K562 (cell line): ENCODE measurements at regions not wholly inside any gene's neighbourhood (a gene's known extent, or its start where the extent isn't known, plus 50 kb on each side); places are given as distances from the start of the nearest gene placed in this dataset.

Experiments
- ATAC-seq: fragments of 200-7000 bp; cut with Tn5 transposase; 3 replicates; pipeline ENCODE4 v1.9.1; 2020; ENCODE audit warnings: moderate library complexity
- BruUV-seq: library from RNA; stranded (reverse); fragments of 400-500 nt; replicated peaks from 2 replicates; lab custom pipeline; 2021; lab: Mats Ljungman, UMichigan
- CTCF ChIA-PET: fragments of 300-600 bp; formaldehyde crosslinking; extraction: SDS; loops from one replicate; lab custom pipeline; 2021; ENCODE audit warnings: low intra/inter-chr PET ratio; lab: Yijun Ruan, JAX
- POLR2A ChIA-PET: fragments of 300-600, 350-650 bp; sonication (Branson Sonifier 250); formaldehyde crosslinking; extraction: SDS; loops from one replicate; lab custom pipeline; 2021; ENCODE audit warnings: antibody characterized with exemption, inconsistent platforms; lab: Yijun Ruan, JAX
- DNase-seq, 4 experiments: peaks; one replicate each; pipeline versions ENCODE4 v3.0.0 to v3.0.0-alpha.2; 2011 to 2018; ENCODE audit warnings: low spot score in 3 of 4, mixed read lengths in 3 of 4; ENCODE audit errors: extremely low read depth in 1 of 4
- FAIRE-seq: peaks from 2 replicates; lab custom pipeline; 2011; peaks lifted over from hg19 to GRCh38; lab: Jason Lieb, UNC
- H2AFZ ChIP-seq: 2 replicates; pipeline ENCODE4 v1.6.0; 2011; ENCODE audit warnings: low read depth, low read length, control low read depth, inconsistent platforms
- H3K27ac ChIP-seq: fragments of 200-600 bp; 3 replicates; pipeline ENCODE4 v1.8.0; 2011; ENCODE audit warnings: low read depth, mild to moderate bottlenecking, control low read depth, inconsistent platforms, low read length, moderate library complexity, mixed read lengths; ENCODE audit errors: extremely low read depth
- H3K27me3 ChIP-seq, 2 experiments: fragments of 300-600 bp in 1 of 2; 2 replicates in 1 of 2; 3 replicates in 1 of 2; pipeline versions ENCODE4 v1.6.0 to v1.8.0; 2011; ENCODE audit warnings: inconsistent platforms in 2 of 2, low read length in 2 of 2, mild to moderate bottlenecking in 1 of 2, mixed read lengths in 1 of 2, moderate library complexity in 1 of 2; ENCODE audit not compliant: control insufficient read depth in 2 of 2, insufficient read depth in 2 of 2
- H3K36me3 ChIP-seq: fragments of 300-600 bp; 3 replicates; pipeline ENCODE4 v1.8.0; 2011; ENCODE audit warnings: mild to moderate bottlenecking, low read length, inconsistent platforms; ENCODE audit not compliant: control insufficient read depth, insufficient read depth
- H3K4me1 ChIP-seq, 2 experiments: fragments of 200-600 bp in 1 of 2; replicated peaks in 1 of 2; 2 replicates in 1 of 2; 3 replicates in 1 of 2; pipeline versions ENCODE4 v1.5.1 to v1.8.0; 2011; ENCODE audit warnings: inconsistent platforms in 2 of 2, low read length in 2 of 2, mild to moderate bottlenecking in 1 of 2, mixed read lengths in 1 of 2, moderate library complexity in 1 of 2; ENCODE audit not compliant: control insufficient read depth in 2 of 2, insufficient read depth in 2 of 2
- H3K4me2 ChIP-seq: 2 replicates; pipeline ENCODE4 v1.6.1; 2011; ENCODE audit warnings: low read length, control low read depth, inconsistent platforms, mixed read lengths; ENCODE audit not compliant: insufficient read depth
- H3K4me3 ChIP-seq: fragments of 200-600 bp; sonication (generic), shearing (Covaris generic); 2 replicates; pipeline ENCODE4 v1.5.1; 2016; ENCODE audit warnings: control low read depth, inconsistent platforms
- H3K79me2 ChIP-seq: fragments of 200-600 bp; 3 replicates; pipeline ENCODE4 v1.8.0; 2011; ENCODE audit warnings: low read length, inconsistent platforms; ENCODE audit not compliant: control insufficient read depth, insufficient read depth
- H3K9ac ChIP-seq, 2 experiments: 2 replicates each; pipeline versions ENCODE4 v1.6.0 to v1.6.1; 2011; ENCODE audit warnings: low read depth in 2 of 2, low read length in 2 of 2, control low read depth in 1 of 2, inconsistent platforms in 1 of 2, mild to moderate bottlenecking in 1 of 2, mixed read lengths in 1 of 2; ENCODE audit not compliant: insufficient read depth in 1 of 2
- H3K9me1 ChIP-seq: one replicate; pipeline ENCODE4 v1.6.0; 2011; ENCODE audit warnings: inconsistent platforms, mild to moderate bottlenecking, low read length, moderate library complexity; ENCODE audit not compliant: control insufficient read depth, insufficient read depth
- H3K9me3 ChIP-seq: replicated peaks from 2 replicates; pipeline ENCODE4 v1.5.1; 2011; ENCODE audit warnings: low read depth, low read length, inconsistent platforms; ENCODE audit not compliant: control insufficient read depth, insufficient read depth
- H4K20me1 ChIP-seq: replicated peaks from 2 replicates; pipeline ENCODE4 v1.6.1; 2011; ENCODE audit warnings: low read length, inconsistent platforms, mixed read lengths; ENCODE audit not compliant: control insufficient read depth, insufficient read depth
- CHAMP1 ChIP-seq: fragments of 450-650 bp; IDR thresholded peaks from 2 replicates; pipeline ENCODE4 v1.6.1; 2016; ENCODE audit warnings: mild to moderate bottlenecking
- DIDO1 ChIP-seq: fragments of 450-650 bp; IDR thresholded peaks from 2 replicates; pipeline ENCODE4 v1.6.1; 2016; ENCODE audit warnings: low read depth, missing biosample characterization, missing genetic modification characterization
- EGR1 ChIP-seq: fragments of 450-650 bp; conservative IDR thresholded peaks from 2 replicates; pipeline ENCODE4 v1.6.1; 2017; ENCODE audit warnings: mild to moderate bottlenecking
- GTF2F1 ChIP-seq: IDR thresholded peaks from 2 replicates; pipeline ENCODE4 v1.6.1; 2011; ENCODE audit warnings: low read depth, low read length, improper control_type of control experiment
- HLTF ChIP-seq: fragments of 450-650 bp; IDR thresholded peaks from 2 replicates; pipeline ENCODE4 v1.6.1; 2016
- HMBOX1 ChIP-seq: sonication (generic); IDR thresholded peaks from 2 replicates; pipeline ENCODE4 v1.6.1; 2016
- MEF2A ChIP-seq: IDR thresholded peaks from 2 replicates; pipeline ENCODE4 v1.6.1; 2011; ENCODE audit warnings: low read depth, mild to moderate bottlenecking, low read length, moderate library complexity; ENCODE audit not compliant: control insufficient read depth
- NCOA6 ChIP-seq: fragments of 450-650 bp; IDR thresholded peaks from 2 replicates; pipeline ENCODE4 v1.6.1; 2017; ENCODE audit warnings: mild to moderate bottlenecking
- NR3C1 ChIP-seq: sonication (generic); formaldehyde crosslinking; IDR thresholded peaks from 2 replicates; pipeline ENCODE4 v1.8.1; 2022; ENCODE audit warnings: missing genetic modification reagents
- RCOR1 ChIP-seq, 2 experiments: IDR thresholded peaks; 2 replicates each; pipeline ENCODE4 v1.6.1; 2012; ENCODE audit warnings: low read depth in 2 of 2, low read length in 2 of 2, borderline replicate concordance in 1 of 2, improper control_type of control experiment in 1 of 2
- SAFB2 ChIP-seq: fragments of 200-400 bp; formaldehyde crosslinking; IDR thresholded peaks from 2 replicates; pipeline ENCODE4 v1.6.1; 2018; ENCODE audit warnings: borderline replicate concordance, low read length, low read depth, moderate library complexity; ENCODE audit not compliant: severe bottlenecking
- TBP ChIP-seq: optimal IDR thresholded peaks from 2 replicates; pipeline ENCODE3; 2011; ENCODE audit warnings: low read depth, low read length, improper control_type of control experiment
- ZBTB12 ChIP-seq: fragments of 250-450 bp; sonication (Bioruptor Pico); IDR thresholded peaks from 2 replicates; pipeline ENCODE4 v1.4.0; 2020
- ZFX ChIP-seq: sonication (generic); formaldehyde crosslinking; IDR thresholded peaks from 2 replicates; pipeline ENCODE4 v1.8.0; 2022; ENCODE audit warnings: mild to moderate bottlenecking, missing genetic modification reagents, moderate library complexity
- ZNF696 ChIP-seq: fragments of 250-450 bp; sonication (Bioruptor Pico); conservative IDR thresholded peaks from 2 replicates; pipeline ENCODE4 v1.4.0; 2020; ENCODE audit warnings: mild to moderate bottlenecking, moderate library complexity
- WGBS: fragments of 100-300 bp; shearing (Covaris generic); methylation state at CpG from one replicate; pipeline ENCODE4 v1.1.6; 2016; ENCODE audit warnings: low coverage, mixed read lengths; ENCODE audit not compliant: insufficient coverage; ENCODE audit errors: missing lambda C conversion rate; 5-methylcytosine and 5-hydroxymethylcytosine counted together
- in situ Hi-C: fragments of 300-500 bp; cut with MboI; formaldehyde crosslinking; loops from 4 replicates; pipeline ENCODE4 v1.15.0; 2018; ENCODE audit warnings: inconsistent platforms, mixed read lengths
- intact Hi-C: fragments of 100-400 bp; cut with micrococcal nuclease; formaldehyde crosslinking; loops from 2 replicates; pipeline ENCODE4 v1.14.2; 2022

- no peak for FAIRE-seq
- TF ChIP-seq ZBTB12 (CRISPR knock-in tag) (no peak), MEF2A (no peak), GTF2F1 (no peak), HLTF (no peak), NCOA6 (no peak), NR3C1 (CRISPR knock-in tag) (no peak), CHAMP1 (no peak), EGR1 (no peak), ZFX (CRISPR knock-in tag) (no peak), HMBOX1 (no peak), RCOR1 (IDR thresholded peaks at IDR 0.05; ENCODE audit: borderline replicate concordance in 1 of 2, low read depth in 2 of 2, low read length in 2 of 2) (no peak), DIDO1 (tag) (no peak), TBP (no peak), SAFB2 (no peak), ZNF696 (CRISPR knock-in tag) (no peak)
- in situ Hi-C loops (no loop called here), intact Hi-C loops (no loop called here)
- DNase-seq = no peak
- Histone ChIP-seq H3K36me3 (no peaks in the 10 kb centered on the region), H3K79me2 (no peaks in the 10 kb centered on the region), H3K9ac (no peak overlapping the region), H4K20me1 (no peaks in the 10 kb centered on the region), H2AFZ (no peak overlapping the region), H3K9me1 (no peaks in the 10 kb centered on the region), H3K4me2 (no peak overlapping the region), H3K4me3 (no peak overlapping the region), H3K27ac (no peak overlapping the region), H3K27me3 (no peaks in the 10 kb centered on the region; a peak in 1 of 5 replicates), H3K4me1 (no peaks in the 10 kb centered on the region), H3K9me3 (no peaks in the 10 kb centered on the region)
- ChIA-PET CTCF (no interaction called here), POLR2A (interaction anchor here (0.7 kb wide), 2 partner anchors 369 to 974 kb away, joined by 3 to 4 read pairs; no protein-coding TSS in a partner anchor)
- BruUV-seq = no TSS peak
- ATAC-seq = no peak
- WGBS = 0% methylated on average over 3 of the region's 5 CpGs
Measured at GRCh38 chr10:131464789-131465188, 153.3 kb upstream of the TCERG1L start.
